ENCODE measurements at regions not wholly inside any gene's neighbourhood (a gene's known extent, or its start where the extent isn't known, plus 50 kb on each side); places are given as distances from the start of the nearest gene placed in this dataset.

DNA sequence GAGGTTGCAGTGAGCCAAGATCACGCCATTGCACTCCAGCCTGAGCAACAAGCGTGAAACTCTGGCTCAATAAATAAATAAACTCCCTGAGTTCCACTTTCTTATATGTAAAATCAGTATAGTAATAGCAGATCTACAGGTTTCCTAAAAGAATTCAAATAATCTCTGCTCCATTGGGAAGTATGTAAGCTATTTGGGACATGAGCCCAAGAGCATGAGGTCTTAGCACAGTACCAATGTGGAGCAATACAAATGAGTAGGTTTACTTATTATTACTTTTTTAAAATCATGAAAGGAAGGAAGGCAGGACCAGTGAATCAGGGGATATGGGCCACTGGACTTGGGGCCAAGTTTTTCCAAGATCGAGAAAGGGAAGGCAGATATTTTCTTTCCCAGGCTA lies 216.9 kb upstream of the DIO2 start:
- H3K4me2 ChIP-seq (ENCODE audit: insufficient read depth, insufficient read length, low read length), result no peak overlapping the region
- H3K27ac ChIP-seq (ENCODE audit: insufficient read length, low read depth, low read length), result no peak overlapping the region
- no peak overlapping the region for H4K8ac ChIP-seq (replicated peaks; ENCODE audit: insufficient read length, low read depth, low read length)
- no peak overlapping the region for H4K5ac ChIP-seq (ENCODE audit: insufficient read length, low read depth, low read length)
- H3K23me2 ChIP-seq (ENCODE audit: insufficient read length, low read depth, low read length, poor library complexity, severe bottlenecking), result no peaks in the 10 kb centered on the region
- Mint-ChIP-seq H3K27ac (no peak overlapping the region), H3K36me3 (ENCODE audit: insufficient read depth in 1 of 3, low read depth in 3 of 3) (no peaks in the 10 kb centered on the region), H3K4me3 (no peak overlapping the region), H3K4me1 (no peaks in the 10 kb centered on the region), H3K27me3 (ENCODE audit: low read depth) (no peaks in the 10 kb centered on the region), H3K9me3 (no peaks in the 10 kb centered on the region)
- H4K20me1 ChIP-seq (ENCODE audit: control insufficient read depth, insufficient read depth, insufficient read length), result no peaks in the 10 kb centered on the region
- no peak overlapping the region for H3K14ac ChIP-seq (ENCODE audit: insufficient read depth, low read length)
- H2BK120ac ChIP-seq (ENCODE audit: low read depth, low read length, poor library complexity, severe bottlenecking), result no peak overlapping the region
- no peak overlapping the region for H3T11ph ChIP-seq (ENCODE audit: low read length)
- H3K56ac ChIP-seq (ENCODE audit: insufficient read length, low read depth, low read length), result no peak overlapping the region
- no peak overlapping the region for H2BK20ac ChIP-seq (ENCODE audit: low read depth, low read length, poor library complexity, severe bottlenecking)
- no peaks in the 10 kb centered on the region for H3K4me1 ChIP-seq (ENCODE audit: insufficient read depth, low read length)
- no peaks in the 10 kb centered on the region for H3K79me2 ChIP-seq (ENCODE audit: insufficient read depth, low read length)
- no peak for DNase-seq
- no peak overlapping the region for H2AK5ac ChIP-seq (ENCODE audit: insufficient read length, low read length)
- H3K23ac ChIP-seq (ENCODE audit: insufficient read length, low read depth, low read length), result no peak overlapping the region
- H4K91ac ChIP-seq (ENCODE audit: insufficient read length, low read depth, low read length), result no peak overlapping the region
- H2AFZ ChIP-seq (ENCODE audit: low read length), result no peak overlapping the region
- H3K9me3 ChIP-seq (ENCODE audit: control insufficient read depth, low read depth, low read length), result no peaks in the 10 kb centered on the region
- TF ChIP-seq, protein P1, sequence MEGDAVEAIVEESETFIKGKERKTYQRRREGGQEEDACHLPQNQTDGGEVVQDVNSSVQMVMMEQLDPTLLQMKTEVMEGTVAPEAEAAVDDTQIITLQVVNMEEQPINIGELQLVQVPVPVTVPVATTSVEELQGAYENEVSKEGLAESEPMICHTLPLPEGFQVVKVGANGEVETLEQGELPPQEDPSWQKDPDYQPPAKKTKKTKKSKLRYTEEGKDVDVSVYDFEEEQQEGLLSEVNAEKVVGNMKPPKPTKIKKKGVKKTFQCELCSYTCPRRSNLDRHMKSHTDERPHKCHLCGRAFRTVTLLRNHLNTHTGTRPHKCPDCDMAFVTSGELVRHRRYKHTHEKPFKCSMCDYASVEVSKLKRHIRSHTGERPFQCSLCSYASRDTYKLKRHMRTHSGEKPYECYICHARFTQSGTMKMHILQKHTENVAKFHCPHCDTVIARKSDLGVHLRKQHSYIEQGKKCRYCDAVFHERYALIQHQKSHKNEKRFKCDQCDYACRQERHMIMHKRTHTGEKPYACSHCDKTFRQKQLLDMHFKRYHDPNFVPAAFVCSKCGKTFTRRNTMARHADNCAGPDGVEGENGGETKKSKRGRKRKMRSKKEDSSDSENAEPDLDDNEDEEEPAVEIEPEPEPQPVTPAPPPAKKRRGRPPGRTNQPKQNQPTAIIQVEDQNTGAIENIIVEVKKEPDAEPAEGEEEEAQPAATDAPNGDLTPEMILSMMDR (conservative IDR thresholded peaks at IDR 0.05), result no peak
- no CpG with 5 or more reads among the region's 3 CpGs for WGBS (ENCODE audit: extremely low coverage, insufficient read length, low lambda C conversion rate)
- no peak overlapping the region for H2BK12ac ChIP-seq (ENCODE audit: insufficient read length, low read depth, low read length)
- H2BK5ac ChIP-seq (ENCODE audit: insufficient read length, low read length), result no peak overlapping the region
- H3K4ac ChIP-seq (ENCODE audit: low read depth, low read length), result no peak overlapping the region
- H2BK15ac ChIP-seq (ENCODE audit: low read depth, low read length), result no peak overlapping the region
- no peaks in the 10 kb centered on the region for H3K79me1 ChIP-seq (ENCODE audit: insufficient read depth, low read depth, low read length, poor library complexity, severe bottlenecking)
- no peak overlapping the region for H3K18ac ChIP-seq (ENCODE audit: insufficient read length, low read depth, low read length)
- no peak overlapping the region for H3K9ac ChIP-seq (ENCODE audit: extremely low read depth, insufficient read length, low read length)
- no peaks in the 10 kb centered on the region for H3K27me3 ChIP-seq (ENCODE audit: insufficient read depth, low read length)

All from H9 (cell line).